GM19324 (cell line): ENCODE measurements at regions not wholly inside any gene's neighbourhood (a gene's known extent, or its start where the extent isn't known, plus 50 kb on each side); places are given as distances from the start of the nearest gene placed in this dataset.
"Not testable (repeated sequence)": the region's sequence is repeated elsewhere in the genome, so short reads cannot be mapped to it uniquely, and the experiment has no call there.

Experiments
- ATAC-seq: cut with Tn5 transposase; IDR thresholded peaks from one replicate; pipeline ENCODE4 v1.9.1; 2021; ENCODE audit warnings: mild to moderate bottlenecking, moderate library complexity; ENCODE audit not compliant: unreplicated experiment, low FRiP score

DNA sequence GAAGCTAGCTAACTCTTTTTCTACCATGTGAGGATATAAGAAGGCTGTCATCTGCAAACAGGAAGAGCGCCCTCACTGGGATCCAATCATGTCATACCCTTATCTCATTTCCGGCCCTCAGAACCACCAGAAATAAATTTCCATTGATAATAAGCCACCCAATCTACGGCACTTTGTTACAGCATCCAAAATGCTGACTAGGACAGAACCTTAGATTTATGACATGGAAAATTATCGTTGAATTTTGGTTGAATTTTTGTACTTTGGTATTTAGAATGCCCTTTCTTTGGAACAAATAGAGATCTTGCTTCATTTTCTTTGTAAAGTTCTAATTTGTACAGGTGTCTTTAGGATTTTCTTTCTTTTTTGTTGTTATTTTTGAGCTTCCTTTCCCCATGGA, 53.3 kb upstream of the CYLC2 start:
- ATAC-seq, result no peak

GRCh38 chr9:102922526-102922925, 72.6 kb upstream of the CYLC2 start:
- no peak for ATAC-seq

DNA sequence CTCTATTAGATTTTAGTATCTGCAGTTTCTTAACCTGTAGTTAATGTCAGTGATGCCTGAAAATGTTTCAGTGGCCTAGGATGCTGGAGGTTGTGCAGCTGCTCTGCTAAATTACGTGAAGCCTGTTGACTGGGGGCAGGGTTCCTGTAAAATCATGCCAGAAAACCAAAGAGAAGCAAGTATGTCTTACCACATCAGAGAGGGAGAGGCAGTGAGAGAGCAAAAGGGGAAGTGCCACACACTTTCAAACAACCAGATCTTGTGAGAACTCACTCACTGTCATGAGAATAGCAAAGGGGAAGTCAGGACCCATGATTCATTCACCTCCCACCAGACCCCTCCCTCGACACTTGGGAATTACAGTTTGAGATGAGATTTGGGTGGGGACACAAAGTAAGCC, 83.9 kb upstream of the CYLC2 start:
- no peak for ATAC-seq

- not testable (repeated sequence) for ATAC-seq
Observed at GRCh38 chr9:102905795-102906194, 89.3 kb upstream of the CYLC2 start.

- ATAC-seq, result no peak
Observed at GRCh38 chr9:102892025-102892424, 103.1 kb upstream of the CYLC2 start.

DNA sequence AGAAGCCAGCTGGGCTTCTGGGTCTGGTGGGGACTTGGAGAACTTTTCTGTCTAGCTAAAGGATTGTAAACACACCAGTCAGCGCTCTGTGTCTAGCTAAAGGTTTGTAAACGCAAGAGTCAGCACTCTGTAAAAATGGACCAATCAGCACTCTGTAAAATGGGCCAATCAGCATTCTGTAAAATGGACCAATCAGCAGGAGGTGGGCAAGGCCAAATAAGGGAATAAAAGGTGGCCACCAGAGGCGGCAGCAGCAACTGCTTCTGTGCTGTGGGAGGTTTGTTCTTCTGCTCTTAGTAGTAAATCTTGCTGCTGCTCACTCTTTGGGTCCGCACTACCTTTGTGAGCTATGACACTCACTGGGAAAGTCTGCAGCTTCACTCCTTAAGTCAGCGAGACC, 106.4 kb upstream of the CYLC2 start:
- ATAC-seq, result not testable (repeated sequence)

- no peak for ATAC-seq
Observed at GRCh38 chr9:102875687-102876086, 119.4 kb upstream of the CYLC2 start.

GRCh38 chr9:102867488-102867887, 127.6 kb upstream of the CYLC2 start:
- ATAC-seq, result no peak

GRCh38 chr9:102862478-102862877, 132.7 kb upstream of the CYLC2 start:
- ATAC-seq, result no peak

DNA sequence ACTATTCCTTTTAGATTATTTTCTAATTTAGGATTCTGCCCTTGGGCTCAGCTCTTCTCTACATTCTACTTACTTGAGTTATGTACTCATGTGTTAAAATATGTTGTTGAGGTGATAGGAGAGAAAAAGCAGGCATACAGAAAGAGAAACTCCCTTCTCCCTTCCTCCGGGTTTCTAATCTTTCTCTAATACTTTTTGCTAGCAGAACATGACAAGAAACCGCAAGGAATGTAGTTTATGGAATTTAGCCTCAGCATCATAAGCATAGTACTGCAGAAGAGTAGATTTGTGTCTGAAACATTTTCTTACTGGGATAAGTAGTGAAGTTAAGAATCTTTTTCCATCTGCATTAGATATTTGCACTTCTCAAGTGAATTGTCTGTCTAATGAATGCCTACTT, 139.5 kb upstream of the CYLC2 start:
- ATAC-seq, result no peak

DNA sequence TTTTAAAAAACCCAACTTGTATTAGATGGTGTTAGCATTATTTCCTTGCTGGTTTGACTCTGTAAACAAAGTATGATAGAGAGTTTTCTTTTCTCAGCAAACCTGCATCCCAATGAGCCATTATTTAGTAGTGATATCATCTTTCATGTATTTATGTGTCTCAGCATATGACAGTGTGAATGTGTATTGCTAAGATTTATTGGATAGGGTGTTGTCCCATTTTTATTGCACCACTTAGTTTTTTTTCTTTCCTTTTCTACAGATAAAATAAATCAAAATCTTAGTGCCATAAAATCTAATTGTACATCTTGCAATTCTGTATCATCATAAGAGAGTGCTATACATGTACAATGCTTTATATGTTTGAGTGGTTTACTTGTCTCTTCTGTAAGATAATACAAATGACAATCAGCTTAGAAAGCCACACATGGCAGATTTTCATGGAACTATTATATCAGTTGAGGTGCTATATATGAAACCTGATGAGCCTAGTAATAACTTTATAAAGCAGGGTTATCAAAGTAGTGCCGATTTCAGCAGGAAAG, 149.2 kb upstream of the CYLC2 start:
- no peak for ATAC-seq

DNA sequence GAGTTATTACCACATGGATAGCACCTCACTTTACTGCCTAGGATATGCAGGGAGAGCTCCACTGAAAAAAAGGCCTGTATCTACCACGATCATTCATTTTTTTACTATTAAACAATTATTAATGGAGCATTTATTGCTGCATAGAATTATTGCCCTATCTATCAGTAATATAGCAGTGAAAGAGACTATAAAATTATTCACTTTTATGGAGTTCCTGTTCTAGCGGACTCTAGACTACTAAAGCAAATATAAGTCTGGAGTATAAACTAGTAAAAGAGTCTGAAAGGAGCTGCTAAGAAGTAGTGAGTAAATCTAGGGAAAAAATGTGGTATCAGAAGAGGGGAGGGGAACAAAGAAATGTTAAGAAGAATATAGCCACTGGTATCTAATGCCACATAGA, 150.4 kb upstream of the CYLC2 start:
- no peak for ATAC-seq

- ATAC-seq, result no peak
Observed at GRCh38 chr9:102842423-102842822, 152.7 kb upstream of the CYLC2 start.

GRCh38 chr9:102841376-102841775, 153.8 kb upstream of the CYLC2 start:
- ATAC-seq, result no peak

DNA sequence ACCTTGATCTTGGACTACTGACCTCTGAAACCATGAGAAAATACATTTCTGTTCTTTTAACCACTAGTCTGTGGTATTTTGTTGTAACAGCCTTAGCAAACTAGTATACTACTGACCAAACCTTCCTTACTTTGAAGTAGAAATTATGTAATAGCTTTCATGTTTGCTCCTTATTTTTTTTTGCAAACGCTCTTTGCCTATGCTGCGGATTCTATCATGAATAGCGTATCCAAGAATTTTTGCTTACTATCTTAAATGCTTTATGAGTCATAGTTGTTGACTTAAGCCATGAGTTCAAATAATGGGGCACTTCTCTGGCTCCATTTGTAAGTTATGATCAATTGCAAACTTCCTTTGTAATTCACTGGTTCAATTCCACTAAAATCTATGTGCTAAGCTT, 154.8 kb upstream of the CYLC2 start:
- no peak for ATAC-seq

GRCh38 chr9:102832814-102833213, 162.3 kb upstream of the CYLC2 start:
- no peak for ATAC-seq

DNA sequence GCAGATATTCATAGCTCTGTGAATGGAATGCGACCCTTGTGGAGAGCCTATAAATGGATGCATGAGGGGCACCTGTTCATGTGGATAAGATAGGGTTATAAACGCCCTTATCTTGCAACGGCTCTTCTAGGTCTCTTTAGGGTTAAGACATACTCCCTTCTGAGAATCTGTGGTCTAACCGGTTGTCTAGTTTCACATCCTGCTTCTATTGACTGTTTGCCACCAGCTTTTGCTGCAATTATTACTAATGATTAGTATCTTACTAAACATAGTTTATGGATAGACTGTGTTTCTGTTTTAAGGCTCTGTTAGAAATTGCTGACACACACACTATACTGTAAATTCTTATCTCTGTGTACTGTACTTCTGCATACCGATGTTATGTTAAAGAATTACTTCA, 198.9 kb upstream of the CYLC2 start:
- no peak for ATAC-seq

DNA sequence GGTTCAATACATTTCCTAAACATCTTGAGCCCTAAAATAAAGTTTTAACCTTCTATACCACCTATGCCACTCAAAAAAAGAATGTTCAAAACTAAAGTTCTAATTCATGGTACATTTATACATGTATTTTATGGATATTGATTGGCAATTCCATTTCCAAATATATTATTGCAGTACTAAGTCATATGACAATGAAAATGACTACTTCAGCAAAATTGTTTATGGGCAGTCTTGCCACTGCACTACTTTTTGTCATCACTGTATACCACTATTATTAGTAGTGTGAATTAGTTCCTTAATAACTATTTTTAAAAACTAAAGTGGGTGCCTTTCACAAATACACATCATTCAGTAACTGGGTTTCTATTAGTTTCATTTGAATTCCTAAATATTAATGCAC, 199.6 kb upstream of the CYLC2 start:
- no peak for ATAC-seq

- ATAC-seq, result no peak
Observed at GRCh38 chr9:102779356-102779755, 215.8 kb upstream of the CYLC2 start.

DNA sequence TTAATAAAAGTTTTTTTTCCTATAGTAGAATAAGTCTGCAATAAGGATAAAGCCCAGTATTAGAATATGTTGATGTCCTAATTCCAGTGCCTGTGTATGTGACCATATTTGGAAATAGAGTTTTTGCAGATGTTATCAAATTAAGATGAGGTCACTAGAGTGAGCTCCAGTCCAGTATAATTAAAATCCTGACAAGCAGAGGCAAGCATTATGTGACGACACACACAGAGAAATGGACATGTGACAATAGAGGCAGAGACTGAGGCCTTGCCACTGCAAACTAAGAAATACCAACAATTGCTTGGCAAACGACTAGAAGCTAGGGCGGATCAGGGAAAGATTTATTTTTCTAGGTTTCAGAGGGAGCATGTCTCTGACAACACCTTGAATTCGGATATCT, 216.4 kb upstream of the CYLC2 start:
- no peak for ATAC-seq

- ATAC-seq, result no peak
Observed at GRCh38 chr9:102770704-102771103, 224.4 kb upstream of the CYLC2 start.

- ATAC-seq, result no peak
Observed at GRCh38 chr9:102769307-102769706, 225.8 kb upstream of the CYLC2 start.

GRCh38 chr9:102768002-102768401, 227.1 kb upstream of the CYLC2 start:
- no peak for ATAC-seq
